ENCODE measurements at regions not wholly inside any gene's neighbourhood (a gene's known extent, or its start where the extent isn't known, plus 50 kb on each side); places are given as distances from the start of the nearest gene placed in this dataset.

GRCh38 chr6:166221040-166221439, 53.4 kb upstream of the TBXT start:
- DNase-seq (ENCODE audit: low spot score), result no peak
- intact Hi-C loops (cut with DNase I), result no loop called here

Measured in posterior vena cava (tissue), 2 donors.